ENCODE measurements at regions not wholly inside any gene's neighbourhood (a gene's known extent, or its start where the extent isn't known, plus 50 kb on each side); places are given as distances from the start of the nearest gene placed in this dataset.

DNA sequence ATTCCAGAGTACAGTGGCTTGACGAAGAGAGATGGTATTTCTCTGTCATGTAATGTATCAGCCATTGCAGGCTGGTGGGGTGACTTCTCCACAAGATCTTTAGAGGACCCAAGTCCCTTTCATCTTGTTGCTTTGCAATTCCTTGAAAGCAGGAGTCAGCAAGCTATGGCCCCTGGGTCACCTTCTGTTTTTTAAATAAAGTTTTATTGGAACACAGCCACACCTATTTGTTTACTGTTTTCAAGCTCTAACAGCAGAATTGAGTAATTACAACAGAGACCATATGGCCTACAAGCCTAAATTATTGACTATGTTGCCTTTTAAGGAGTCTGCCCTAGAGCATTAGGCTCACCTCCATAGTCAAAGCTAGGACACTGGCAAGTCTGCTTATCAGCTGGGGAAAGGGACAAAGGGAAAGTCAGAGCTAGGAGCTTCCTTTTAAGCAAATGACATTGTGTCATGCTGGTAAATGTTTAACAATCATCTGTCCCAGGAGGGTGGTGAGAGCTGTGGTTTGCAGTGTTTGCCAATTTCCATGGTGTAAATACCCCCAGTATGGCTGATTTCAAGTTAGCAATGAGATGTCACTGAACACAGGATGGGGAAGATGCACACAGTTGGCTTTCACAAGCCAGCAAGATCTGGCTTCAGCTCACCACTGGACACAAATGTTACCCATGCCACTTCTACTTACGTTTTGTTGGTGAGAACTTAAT lies 87.7 kb upstream of the PWP1 start:
- TF ChIP-seq CTCF (IDR thresholded peaks at IDR 0.05) (no peak), POLR2A (IDR thresholded peaks at IDR 0.05) (no peak)

Measured in Peyer's patch (tissue), 4 donors.